Spleen (tissue), 7 donors: ENCODE measurements at regions not wholly inside any gene's neighbourhood (a gene's known extent, or its start where the extent isn't known, plus 50 kb on each side); places are given as distances from the start of the nearest gene placed in this dataset.

Experiments
- CTCF ChIP-seq, 11 experiments: fragments of 200-600 bp in 7 of 11; fragments of 450-650 bp in 4 of 11; sonication (generic) in 4 of 11; IDR thresholded peaks in 8 of 11; conservative IDR thresholded peaks in 3 of 11; 1 replicate in 7 of 11; 2 replicates in 4 of 11; pipeline versions ENCODE4 v1.4.0 to v1.8.0; 2016 to 2021; ENCODE audit warnings: antibody characterized with exemption in 11 of 11, inconsistent platforms in 4 of 11, mild to moderate bottlenecking in 1 of 11
- POLR2A ChIP-seq, 3 donors: fragments of 450-650 bp; IDR thresholded peaks; one replicate each; pipeline ENCODE4 v1.5.1; 2017; ENCODE audit warnings: antibody characterized with exemption in 3 of 3, mild to moderate bottlenecking in 1 of 3
- POLR2AphosphoS5 ChIP-seq, 3 donors: sonication (generic); formaldehyde crosslinking; IDR thresholded peaks; one replicate each; pipeline ENCODE4 v1.5.1; 2017; ENCODE audit warnings: antibody characterized with exemption in 3 of 3
- donor health status: DM: no; HTN: no; CAD: no; lungs with moderate emphysema.
- donor health status: DM: no; HTN: no; CAD: no.
- donor health status: DM: no; HTN: no; CAD: no.

GRCh38 chr16:13797718-13798117 is 122.2 kb upstream of the ERCC4 start:
- TF ChIP-seq CTCF (IDR thresholded peaks at IDR 0.05 in 8 of 11, conservative IDR thresholded peaks at IDR 0.05 in 3 of 11) (no peak), POLR2A (IDR thresholded peaks at IDR 0.05) (no peak), POLR2AphosphoS5 (IDR thresholded peaks at IDR 0.05) (no peak)
